ENCODE measurements at regions not wholly inside any gene's neighbourhood (a gene's known extent, or its start where the extent isn't known, plus 50 kb on each side); places are given as distances from the start of the nearest gene placed in this dataset.

GRCh38 chr11:134545521-134545920 lies 133.5 kb upstream of the B3GAT1 start:
- no peak for TF ChIP-seq POLR2A (IDR thresholded peaks at IDR 0.05)
- TF ChIP-seq CTCF (IDR thresholded peaks at IDR 0.05): no peak
- no peak for TF ChIP-seq POLR2AphosphoS5 (IDR thresholded peaks at IDR 0.05)

Data from sigmoid colon (tissue), 4 donors.